ENCODE measurements at regions not wholly inside any gene's neighbourhood (a gene's known extent, or its start where the extent isn't known, plus 50 kb on each side); places are given as distances from the start of the nearest gene placed in this dataset.

- no peak for DNase-seq (ENCODE audit: low spot score)
- H3K79me2 ChIP-seq (ENCODE audit: low read depth) = no peaks in the 10 kb centered on the region
- H3F3A ChIP-seq (ENCODE audit: low read depth) = no peaks in the 10 kb centered on the region
- no peaks in the 10 kb centered on the region for H3K27me3 Mint-ChIP-seq (ENCODE audit: insufficient read depth, low read depth)
- peaks cover 3% of the 10 kb centered on the region for H3K4me1 Mint-ChIP-seq
- H3K36me3 ChIP-seq = no peaks in the 10 kb centered on the region
- H3K9me3 Mint-ChIP-seq = peaks cover 3% of the 10 kb centered on the region
- no peaks in the 10 kb centered on the region for H3K36me3 Mint-ChIP-seq
- no peaks in the 10 kb centered on the region for H3K9me3 ChIP-seq (ENCODE audit: low read depth)
- H3K4me1 ChIP-seq = no peaks in the 10 kb centered on the region
- H3K4me2 ChIP-seq = no peak overlapping the region
- TF ChIP-seq EZH2phosphoT487 (IDR thresholded peaks at IDR 0.05) (no peak), CTCF (IDR thresholded peaks at IDR 0.05) (no peak), EZH2 (IDR thresholded peaks at IDR 0.05) (no peak)
- H3K4me3 Mint-ChIP-seq = no peak overlapping the region
- no peak overlapping the region for H3K4me3 ChIP-seq
- no peaks in the 10 kb centered on the region for H4K20me1 ChIP-seq (ENCODE audit: low read depth)
- H3K9ac ChIP-seq = no peak overlapping the region
- H3K27ac ChIP-seq = no peak overlapping the region
- H3K27ac Mint-ChIP-seq = no peak overlapping the region
- H3K27me3 ChIP-seq = no peaks in the 10 kb centered on the region
- H2AFZ ChIP-seq (replicated peaks) = no peak overlapping the region
These were observed 618.7 kb downstream of the DNAH5 start for GRCh38 chr5:13325765-13326164.

DNA sequence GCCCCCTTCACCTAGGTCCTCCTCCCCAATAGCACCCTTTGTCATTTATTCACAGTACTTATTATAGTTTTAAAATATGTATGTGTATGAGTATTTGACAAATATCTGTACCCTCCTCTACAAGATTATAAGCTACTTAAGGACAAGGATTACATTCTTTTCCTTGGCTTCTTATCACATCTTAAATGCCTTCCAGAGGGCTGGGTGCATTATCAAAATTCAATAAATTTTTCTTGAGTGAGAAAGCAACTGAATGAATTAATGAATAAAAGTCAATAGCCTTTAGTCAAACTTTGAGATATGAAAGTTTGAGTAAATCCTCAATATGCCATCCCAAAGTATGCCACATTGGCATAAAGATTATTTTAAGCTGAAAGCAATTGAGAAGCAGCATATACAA lies 621.7 kb downstream of the DNAH5 start:
- Histone ChIP-seq H3K9me3 (ENCODE audit: low read depth) (no peaks in the 10 kb centered on the region), H3K79me2 (ENCODE audit: low read depth) (no peaks in the 10 kb centered on the region), H3K4me1 (no peaks in the 10 kb centered on the region), H2AFZ (replicated peaks) (no peak overlapping the region), H4K20me1 (ENCODE audit: low read depth) (no peaks in the 10 kb centered on the region), H3K4me3 (no peak overlapping the region), H3K4me2 (no peak overlapping the region), H3K36me3 (no peaks in the 10 kb centered on the region), H3F3A (ENCODE audit: low read depth) (no peaks in the 10 kb centered on the region), H3K27me3 (no peaks in the 10 kb centered on the region), H3K27ac (no peak overlapping the region), H3K9ac (no peak overlapping the region)
- peaks cover 3% of the 10 kb centered on the region for H3K4me1 Mint-ChIP-seq
- no peak for TF ChIP-seq CTCF (IDR thresholded peaks at IDR 0.05)
- TF ChIP-seq EZH2phosphoT487 (IDR thresholded peaks at IDR 0.05) = no peak
- no peak for TF ChIP-seq EZH2 (IDR thresholded peaks at IDR 0.05)
- H3K27ac Mint-ChIP-seq = no peak overlapping the region
- H3K4me3 Mint-ChIP-seq = no peak overlapping the region
- peaks cover 6% of the 10 kb centered on the region for H3K9me3 Mint-ChIP-seq
- H3K27me3 Mint-ChIP-seq (ENCODE audit: insufficient read depth, low read depth) = no peaks in the 10 kb centered on the region
- no peak for DNase-seq (ENCODE audit: low spot score)
- H3K36me3 Mint-ChIP-seq = no peaks in the 10 kb centered on the region

DNA sequence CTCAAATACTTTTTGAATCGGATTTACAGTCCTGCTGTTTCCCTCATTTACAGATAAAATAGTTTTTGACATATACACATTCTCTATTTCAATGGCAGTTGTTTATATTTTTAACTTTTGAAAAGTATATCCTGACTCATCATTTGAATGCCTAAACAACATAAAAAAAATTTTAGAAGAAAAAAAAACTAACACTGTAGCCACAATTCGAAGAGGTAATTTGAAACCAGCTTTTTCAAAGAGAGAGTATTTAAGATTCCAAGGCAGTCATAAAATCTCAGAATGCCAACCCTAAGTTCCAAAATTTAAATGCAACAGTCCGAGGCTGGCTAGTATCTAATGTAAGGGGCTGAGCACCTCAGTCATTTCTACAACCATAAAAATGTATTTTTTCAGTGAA lies 626.8 kb downstream of the DNAH5 start:
- Mint-ChIP-seq H3K4me1 (peaks cover 17% of the 10 kb centered on the region), H3K9me3 (peaks cover 16% of the 10 kb centered on the region), H3K27ac (peak overlapping the region; percentile 2), H3K4me3 (no peak overlapping the region), H3K27me3 (ENCODE audit: insufficient read depth, low read depth) (no peaks in the 10 kb centered on the region), H3K36me3 (no peaks in the 10 kb centered on the region)
- H2AFZ ChIP-seq (replicated peaks) = no peak overlapping the region
- no peaks in the 10 kb centered on the region for H3K79me2 ChIP-seq (ENCODE audit: low read depth)
- DNase-seq (ENCODE audit: low spot score) = no peak
- no peaks in the 10 kb centered on the region for H3K36me3 ChIP-seq
- no peak overlapping the region for H3K4me2 ChIP-seq
- TF ChIP-seq EZH2 (IDR thresholded peaks at IDR 0.05) (no peak), CTCF (IDR thresholded peaks at IDR 0.05) (no peak), EZH2phosphoT487 (IDR thresholded peaks at IDR 0.05) (no peak)
- H3K27me3 ChIP-seq = no peaks in the 10 kb centered on the region
- no peak overlapping the region for H3K9ac ChIP-seq
- no peaks in the 10 kb centered on the region for H4K20me1 ChIP-seq (ENCODE audit: low read depth)
- H3K4me1 ChIP-seq = peaks cover 22% of the 10 kb centered on the region
- H3F3A ChIP-seq (ENCODE audit: low read depth) = peaks cover 10% of the 10 kb centered on the region
- H3K4me3 ChIP-seq = no peak overlapping the region
- no peak overlapping the region for H3K27ac ChIP-seq
- no peaks in the 10 kb centered on the region for H3K9me3 ChIP-seq (ENCODE audit: low read depth)
